Activated CD4-positive, alpha-beta T cell treated with anti-CD3 and anti-CD28 coated beads, Interleukin-2, amount 10 ng/mL, durations not matched to agents 24 days and 14 days (primary cell): ENCODE measurements at regions not wholly inside any gene's neighbourhood (a gene's known extent, or its start where the extent isn't known, plus 50 kb on each side); places are given as distances from the start of the nearest gene placed in this dataset.
"Not testable (repeated sequence)": the region's sequence is repeated elsewhere in the genome, so short reads cannot be mapped to it uniquely, and the experiment has no call there.

ENCODE experiments used
- DNase-seq: peaks from one replicate; pipeline ENCODE4 v3.0.0; 2022
- H3K27ac Mint-ChIP-seq: one replicate; pipeline ENCODE4 v1.8.0; 2022; ENCODE audit warnings: mild to moderate bottlenecking, mixed read lengths
- H3K27me3 Mint-ChIP-seq: one replicate; pipeline ENCODE4 v1.8.0; 2022; ENCODE audit warnings: mixed read lengths
- H3K36me3 Mint-ChIP-seq: one replicate; pipeline ENCODE4 v1.8.0; 2022; ENCODE audit warnings: low read depth, mild to moderate bottlenecking, mixed read lengths
- H3K4me1 Mint-ChIP-seq: one replicate; pipeline ENCODE4 v1.8.0; 2021; ENCODE audit warnings: mixed read lengths
- H3K4me3 Mint-ChIP-seq: one replicate; pipeline ENCODE4 v1.8.0; 2022; ENCODE audit warnings: mild to moderate bottlenecking, moderate library complexity, mixed read lengths
- H3K9me3 Mint-ChIP-seq: one replicate; pipeline ENCODE4 v1.8.0; 2021; ENCODE audit warnings: mixed read lengths
- intact Hi-C: fragments of 100-400 bp; cut with micrococcal nuclease; formaldehyde crosslinking; loops from one replicate; pipeline ENCODE4 v1.15.1; 2023

GRCh38 chr6:139452148-139452876, 77.9 kb upstream of the CITED2 start:
- Mint-ChIP-seq H3K27me3 (peaks cover under 1% of the 10 kb centered on the region), H3K36me3 (no peaks in the 10 kb centered on the region), H3K4me1 (peaks cover 13% of the 10 kb centered on the region), H3K27ac (no peak overlapping the region), H3K9me3 (no peaks in the 10 kb centered on the region), H3K4me3 (no peak overlapping the region)
- no peak for DNase-seq
- intact Hi-C loops: no loop called here

- Mint-ChIP-seq H3K27me3 (no peaks in the 10 kb centered on the region), H3K4me1 (peaks cover 16% of the 10 kb centered on the region), H3K36me3 (no peaks in the 10 kb centered on the region), H3K4me3 (no peak overlapping the region), H3K9me3 (no peaks in the 10 kb centered on the region), H3K27ac (no peak overlapping the region)
- intact Hi-C loops: no loop called here
- DNase-seq: no peak
These were observed 75.2 kb upstream of the CITED2 start for GRCh38 chr6:139449611-139450000.

GRCh38 chr6:139448998-139449610, 74.7 kb upstream of the CITED2 start:
- H3K9me3 Mint-ChIP-seq: no peaks in the 10 kb centered on the region
- H3K27me3 Mint-ChIP-seq: no peaks in the 10 kb centered on the region
- intact Hi-C loops: no loop called here
- DNase-seq: no peak
- peaks cover 16% of the 10 kb centered on the region for H3K4me1 Mint-ChIP-seq
- no peaks in the 10 kb centered on the region for H3K36me3 Mint-ChIP-seq
- no peak overlapping the region for H3K27ac Mint-ChIP-seq
- no peak overlapping the region for H3K4me3 Mint-ChIP-seq

DNA sequence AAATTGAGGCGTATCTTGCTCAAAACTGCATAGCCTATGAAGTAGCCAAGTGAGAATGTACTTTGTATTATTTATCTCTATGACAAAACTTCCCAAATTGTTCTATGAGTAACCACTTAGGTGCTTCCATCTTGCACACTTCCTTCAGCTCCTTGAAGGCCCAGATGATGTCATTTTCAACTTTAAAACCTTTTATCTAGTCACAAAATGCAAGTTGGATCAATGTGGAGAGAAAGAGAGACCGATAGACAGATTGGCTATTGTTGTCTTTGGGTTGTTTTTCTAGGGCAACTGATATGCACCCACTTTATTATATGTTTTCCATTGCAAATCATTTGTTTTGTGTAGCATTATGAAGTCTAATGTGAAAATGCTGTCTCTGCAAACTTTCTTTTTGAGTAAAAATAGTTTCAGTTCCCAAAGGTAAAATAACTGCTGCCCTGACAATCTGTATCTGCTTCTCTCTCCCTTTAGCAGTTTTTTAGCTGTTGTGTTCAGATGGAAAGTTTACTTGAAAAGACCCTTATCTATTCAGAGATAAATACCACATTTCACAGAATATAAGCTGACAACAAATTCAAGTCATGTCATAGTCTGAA, 73.7 kb upstream of the CITED2 start:
- peaks cover 16% of the 10 kb centered on the region for H3K4me1 Mint-ChIP-seq
- intact Hi-C loops: no loop called here
- H3K27me3 Mint-ChIP-seq: no peaks in the 10 kb centered on the region
- H3K36me3 Mint-ChIP-seq: peaks cover 2% of the 10 kb centered on the region
- no peaks in the 10 kb centered on the region for H3K9me3 Mint-ChIP-seq
- no peak overlapping the region for H3K4me3 Mint-ChIP-seq
- no peak overlapping the region for H3K27ac Mint-ChIP-seq
- no peak for DNase-seq

DNA sequence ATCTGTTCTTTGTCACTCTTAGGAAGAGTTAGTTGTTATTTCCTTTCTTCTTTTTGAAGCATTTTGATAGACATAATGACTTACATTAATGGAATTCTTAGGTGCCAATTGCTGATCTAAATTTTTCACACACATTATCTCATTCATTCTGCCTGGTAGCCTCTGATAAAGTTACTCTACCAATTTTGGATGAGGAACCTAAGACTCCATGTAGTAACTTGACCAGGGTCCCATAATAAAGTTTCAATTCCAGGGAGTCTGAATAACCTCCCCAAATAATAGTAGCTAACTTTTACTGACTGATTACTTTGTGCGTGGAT, 73.2 kb upstream of the CITED2 start:
- Mint-ChIP-seq H3K27me3 (no peaks in the 10 kb centered on the region), H3K4me3 (no peak overlapping the region), H3K4me1 (peaks cover 17% of the 10 kb centered on the region), H3K36me3 (peaks cover 2% of the 10 kb centered on the region), H3K27ac (no peak overlapping the region), H3K9me3 (no peaks in the 10 kb centered on the region)
- intact Hi-C loops: no loop called here
- DNase-seq: no peak

DNA sequence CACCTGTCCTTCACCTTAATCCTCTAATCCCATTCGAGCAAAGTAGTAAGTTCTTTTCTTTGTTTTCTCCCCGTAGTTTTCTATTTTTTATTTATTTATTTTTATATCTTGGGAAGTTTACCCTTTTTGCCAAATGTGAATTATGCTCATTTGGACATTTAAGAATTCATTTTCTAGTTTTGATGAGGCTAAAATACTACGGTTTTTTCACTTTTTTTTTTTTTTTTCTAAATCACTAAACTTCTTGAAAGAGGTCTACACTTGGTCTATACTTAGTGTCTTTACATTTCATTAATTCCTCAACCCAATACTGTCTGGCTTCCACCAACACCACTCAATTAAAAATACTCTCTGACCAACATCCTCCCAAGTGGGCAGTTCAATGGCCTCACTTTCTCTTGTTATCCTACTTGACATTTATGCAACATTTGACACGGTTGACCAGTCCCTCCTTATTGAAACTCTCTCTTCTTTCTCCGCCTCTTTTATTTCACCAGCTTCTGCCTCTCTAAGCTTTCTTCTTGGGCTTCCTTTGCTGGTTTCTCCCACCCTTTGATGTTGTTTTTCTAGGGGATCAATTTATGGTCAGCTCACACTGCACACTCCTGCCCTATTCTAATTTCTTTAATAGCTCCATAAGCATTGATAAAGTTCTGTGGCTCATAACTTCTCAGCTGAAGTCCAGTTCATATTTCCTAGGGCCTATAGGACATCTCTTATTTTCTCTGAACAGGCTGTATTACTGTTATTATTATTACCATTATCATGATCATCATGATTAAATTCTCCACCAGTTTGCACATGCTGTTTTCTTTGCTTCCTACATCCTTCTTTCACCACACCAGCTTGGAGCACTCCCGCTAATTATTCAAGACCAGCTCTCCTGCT, 72.6 kb upstream of the CITED2 start:
- DNase-seq: no peak
- peaks cover 2% of the 10 kb centered on the region for H3K36me3 Mint-ChIP-seq
- no peak overlapping the region for H3K27ac Mint-ChIP-seq
- H3K27me3 Mint-ChIP-seq: no peaks in the 10 kb centered on the region
- intact Hi-C loops: no loop called here
- no peak overlapping the region for H3K4me3 Mint-ChIP-seq
- peaks cover 23% of the 10 kb centered on the region for H3K4me1 Mint-ChIP-seq
- H3K9me3 Mint-ChIP-seq: no peaks in the 10 kb centered on the region

- Mint-ChIP-seq H3K27ac (no peak overlapping the region), H3K4me1 (peaks cover 25% of the 10 kb centered on the region), H3K36me3 (peaks cover 2% of the 10 kb centered on the region), H3K4me3 (no peak overlapping the region), H3K9me3 (no peaks in the 10 kb centered on the region), H3K27me3 (no peaks in the 10 kb centered on the region)
- intact Hi-C loops: no loop called here
- DNase-seq: no peak
These were observed 71.8 kb upstream of the CITED2 start for GRCh38 chr6:139446138-139446715.

GRCh38 chr6:139444273-139444787, 69.9 kb upstream of the CITED2 start:
- H3K27ac Mint-ChIP-seq, H3K27me3 Mint-ChIP-seq, H3K4me3 Mint-ChIP-seq, H3K36me3 Mint-ChIP-seq, H3K9me3 Mint-ChIP-seq, DNase-seq: not testable (repeated sequence)
- intact Hi-C loops: loop anchor here (5.0 kb wide), 1 partner anchor 67 kb away; no protein-coding TSS in a partner anchor
- peaks cover 34% of the 10 kb centered on the region for H3K4me1 Mint-ChIP-seq

DNA sequence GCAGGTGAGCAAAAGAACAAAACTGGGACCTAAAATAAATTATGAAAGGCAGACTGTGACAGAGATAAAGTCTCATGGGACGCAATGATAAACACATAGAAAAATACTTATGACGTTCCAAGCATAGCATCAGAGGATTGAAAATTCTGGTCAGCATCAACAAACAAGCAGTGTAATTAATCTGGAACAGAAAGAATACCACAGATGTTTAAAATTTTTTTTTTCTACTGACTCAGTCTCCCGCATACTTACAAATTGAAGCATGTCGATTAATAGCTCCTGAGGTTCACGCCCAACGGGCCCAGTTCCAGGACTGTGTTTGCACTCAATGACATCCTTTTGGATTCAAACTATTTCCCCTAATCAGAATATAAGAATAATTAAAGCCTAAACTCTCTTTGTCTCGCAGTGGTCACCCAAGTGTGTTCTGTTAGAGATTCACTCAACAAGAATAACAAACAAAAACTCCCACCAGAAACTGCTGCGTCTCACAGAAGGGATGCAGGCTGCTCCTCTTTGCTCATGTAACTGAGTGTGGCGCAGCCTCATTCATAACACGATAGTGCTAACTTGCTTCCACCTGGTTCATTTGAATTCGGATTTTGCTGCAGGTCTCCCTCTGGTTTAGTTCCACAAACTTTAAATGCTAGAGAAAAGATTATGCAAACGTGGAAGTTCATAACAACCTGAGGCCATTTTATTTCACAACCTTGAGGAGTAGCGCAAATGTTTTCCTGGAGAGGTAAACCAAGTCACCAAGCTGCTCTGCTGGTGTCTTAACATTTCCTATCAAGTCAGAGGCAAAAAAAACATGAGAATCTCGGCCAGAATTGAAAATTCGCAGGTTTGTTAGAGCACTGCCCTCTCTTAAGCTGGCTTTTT, 69.0 kb upstream of the CITED2 start:
- Mint-ChIP-seq H3K9me3 (peaks cover 8% of the 10 kb centered on the region), H3K4me1 (peaks cover 33% of the 10 kb centered on the region), H3K27me3 (peaks cover 5% of the 10 kb centered on the region), H3K36me3 (peaks cover 2% of the 10 kb centered on the region), H3K4me3 (no peak overlapping the region), H3K27ac (no peak overlapping the region)
- intact Hi-C loops: loop anchor here (5.0 kb wide), 1 partner anchor 66 kb away; no protein-coding TSS in a partner anchor
- DNase-seq: no peak

- peaks cover 11% of the 10 kb centered on the region for H3K9me3 Mint-ChIP-seq
- peaks cover 2% of the 10 kb centered on the region for H3K36me3 Mint-ChIP-seq
- DNase-seq: peak; percentile 64
- peak overlapping the region; percentile 91 for H3K27ac Mint-ChIP-seq
- H3K4me1 Mint-ChIP-seq: peaks cover 23% of the 10 kb centered on the region
- intact Hi-C loops: loop anchor here (5.0 kb wide), 1 partner anchor 65 kb away; no protein-coding TSS in a partner anchor
- H3K27me3 Mint-ChIP-seq: peaks cover 7% of the 10 kb centered on the region
- H3K4me3 Mint-ChIP-seq: peak overlapping the region; percentile 62
These were observed 67.8 kb upstream of the CITED2 start for GRCh38 chr6:139442188-139442671.

DNA sequence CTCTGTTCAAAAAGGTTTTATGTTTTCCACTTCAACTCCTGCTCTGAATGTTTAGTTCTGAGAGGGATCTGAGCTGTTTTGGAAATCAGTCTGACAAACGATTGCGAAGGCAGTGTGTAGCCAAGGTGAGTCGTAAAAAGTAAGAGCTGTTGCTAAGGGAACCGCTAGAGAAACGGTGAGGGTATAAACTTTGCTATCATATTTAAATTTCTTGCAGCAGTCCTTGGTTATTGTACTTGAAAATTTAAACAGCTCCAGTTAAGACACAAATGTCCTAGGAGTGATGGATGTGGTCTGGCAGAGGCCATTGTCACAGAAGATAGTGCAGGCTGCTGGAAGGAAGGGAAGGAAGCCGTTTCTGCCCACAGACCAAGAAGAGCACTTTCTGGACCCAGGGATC, 64.9 kb upstream of the CITED2 start:
- Mint-ChIP-seq H3K27ac (no peak overlapping the region), H3K27me3 (peaks cover 7% of the 10 kb centered on the region), H3K9me3 (peaks cover 11% of the 10 kb centered on the region), H3K4me3 (no peak overlapping the region), H3K4me1 (peaks cover 20% of the 10 kb centered on the region), H3K36me3 (peaks cover 2% of the 10 kb centered on the region)
- no peak for DNase-seq
- intact Hi-C loops: no loop called here

DNA sequence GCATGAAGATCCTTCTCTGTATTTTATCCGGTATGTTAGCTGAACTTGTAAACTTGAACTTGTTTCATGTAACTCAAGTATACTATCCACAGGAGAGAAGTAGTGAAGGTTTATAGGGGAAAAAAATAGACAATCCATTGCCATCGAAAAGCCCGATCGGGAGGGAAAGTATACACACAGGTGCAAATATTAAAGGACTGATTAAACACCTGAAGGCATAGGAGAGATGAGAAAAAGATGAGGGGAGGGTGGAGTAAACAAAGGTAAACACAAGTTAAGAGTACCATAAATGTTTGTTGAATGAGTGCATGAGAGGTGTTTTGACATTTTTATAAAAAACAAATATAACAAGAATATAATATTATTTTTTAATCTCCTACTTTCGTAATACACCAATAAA, 64.3 kb upstream of the CITED2 start:
- peaks cover 20% of the 10 kb centered on the region for H3K4me1 Mint-ChIP-seq
- intact Hi-C loops: no loop called here
- no peak overlapping the region for H3K4me3 Mint-ChIP-seq
- H3K9me3 Mint-ChIP-seq: peaks cover 11% of the 10 kb centered on the region
- peaks cover 7% of the 10 kb centered on the region for H3K27me3 Mint-ChIP-seq
- peaks cover under 1% of the 10 kb centered on the region for H3K36me3 Mint-ChIP-seq
- no peak overlapping the region for H3K27ac Mint-ChIP-seq
- DNase-seq: no peak
